H9 (cell line): ENCODE measurements at regions not wholly inside any gene's neighbourhood (a gene's known extent, or its start where the extent isn't known, plus 50 kb on each side); places are given as distances from the start of the nearest gene placed in this dataset.
"Not testable (repeated sequence)": the region's sequence is repeated elsewhere in the genome, so short reads cannot be mapped to it uniquely, and the experiment has no call there.

Experiments used
- DNase-seq: peaks from one replicate; pipeline ENCODE4 v3.0.0-alpha.2; 2017
- H2AFZ ChIP-seq: one replicate; pipeline ENCODE4 v1.6.1; 2013; ENCODE audit warnings: mild to moderate bottlenecking, low read length, control low read depth, moderate library complexity
- H2AK5ac ChIP-seq: 2 replicates; pipeline ENCODE4 v1.6.1; 2013; ENCODE audit warnings: low read length, control low read depth, mixed read lengths; ENCODE audit not compliant: insufficient read length
- H2BK120ac ChIP-seq: one replicate; pipeline ENCODE4 v1.6.1; 2013; ENCODE audit warnings: low read depth, mild to moderate bottlenecking, low read length, control low read depth, inconsistent platforms; ENCODE audit not compliant: poor library complexity, severe bottlenecking
- H2BK12ac ChIP-seq: 2 replicates; pipeline ENCODE4 v1.6.1; 2013; ENCODE audit warnings: low read length, control low read depth, mixed read lengths, low read depth; ENCODE audit not compliant: insufficient read length
- H2BK15ac ChIP-seq: 2 replicates; pipeline ENCODE4 v1.6.1; 2013; ENCODE audit warnings: low read depth, low read length, control low read depth
- H2BK20ac ChIP-seq: one replicate; pipeline ENCODE4 v1.6.1; 2013; ENCODE audit warnings: low read depth, mild to moderate bottlenecking, low read length, control low read depth, inconsistent platforms; ENCODE audit not compliant: poor library complexity, severe bottlenecking
- H2BK5ac ChIP-seq: 2 replicates; pipeline ENCODE4 v1.6.1; 2013; ENCODE audit warnings: low read length, control low read depth, mixed read lengths; ENCODE audit not compliant: insufficient read length
- H3K14ac ChIP-seq: 2 replicates; pipeline ENCODE4 v1.6.1; 2013; ENCODE audit warnings: low read length, control low read depth; ENCODE audit not compliant: insufficient read depth
- H3K18ac ChIP-seq: 2 replicates; pipeline ENCODE4 v1.6.1; 2013; ENCODE audit warnings: low read depth, mild to moderate bottlenecking, mixed read lengths, low read length, control low read depth; ENCODE audit not compliant: insufficient read length
- H3K23ac ChIP-seq: 2 replicates; pipeline ENCODE4 v1.6.1; 2013; ENCODE audit warnings: low read length, control low read depth, mixed read lengths, low read depth; ENCODE audit not compliant: insufficient read length
- H3K23me2 ChIP-seq: 2 replicates; pipeline ENCODE4 v1.6.1; 2013; ENCODE audit warnings: low read depth, mild to moderate bottlenecking, mixed read lengths, low read length, control low read depth; ENCODE audit not compliant: insufficient read length, poor library complexity, severe bottlenecking
- H3K27ac ChIP-seq: 2 replicates; pipeline ENCODE4 v1.5.1; 2013; ENCODE audit warnings: low read length, control low read depth, mixed read lengths, low read depth; ENCODE audit not compliant: insufficient read length
- H3K27me3 ChIP-seq: 2 replicates; pipeline ENCODE4 v1.6.1; 2013; ENCODE audit warnings: low read length, control low read depth, inconsistent platforms; ENCODE audit not compliant: insufficient read depth
- H3K4ac ChIP-seq: 2 replicates; pipeline ENCODE4 v1.6.1; 2013; ENCODE audit warnings: low read depth, mild to moderate bottlenecking, control low read depth, inconsistent platforms, low read length, moderate library complexity
- H3K4me1 ChIP-seq: 2 replicates; pipeline ENCODE4 v1.6.1; 2013; ENCODE audit warnings: low read length, control low read depth, inconsistent platforms; ENCODE audit not compliant: insufficient read depth
- H3K4me2 ChIP-seq: 2 replicates; pipeline ENCODE4 v1.6.1; 2013; ENCODE audit warnings: low read length, control low read depth, mixed read lengths; ENCODE audit not compliant: insufficient read length, insufficient read depth
- H3K56ac ChIP-seq: 2 replicates; pipeline ENCODE4 v1.6.1; 2013; ENCODE audit warnings: low read depth, mild to moderate bottlenecking, mixed read lengths, low read length, control low read depth; ENCODE audit not compliant: insufficient read length
- H3K79me1 ChIP-seq: 2 replicates; pipeline ENCODE4 v1.6.1; 2013; ENCODE audit warnings: low read depth, mild to moderate bottlenecking, moderate library complexity, low read length, control low read depth, inconsistent platforms; ENCODE audit not compliant: insufficient read depth, poor library complexity, severe bottlenecking
- H3K79me2 ChIP-seq: 2 replicates; pipeline ENCODE4 v1.6.1; 2013; ENCODE audit warnings: low read length, control low read depth, inconsistent platforms; ENCODE audit not compliant: insufficient read depth
- H3K9ac ChIP-seq: 2 replicates; pipeline ENCODE4 v1.6.1; 2013; ENCODE audit warnings: low read length, control low read depth, mixed read lengths; ENCODE audit not compliant: insufficient read length; ENCODE audit errors: extremely low read depth
- H3K9me3 ChIP-seq: one replicate; pipeline ENCODE4 v1.6.1; 2013; ENCODE audit warnings: low read depth, low read length, inconsistent platforms; ENCODE audit not compliant: control insufficient read depth
- H3T11ph ChIP-seq: one replicate; pipeline ENCODE4 v1.6.1; 2013; ENCODE audit warnings: mild to moderate bottlenecking, low read length, control low read depth, inconsistent platforms
- H4K20me1 ChIP-seq: one replicate; pipeline ENCODE4 v1.6.1; 2013; ENCODE audit not compliant: control insufficient read depth, insufficient read length, insufficient read depth
- H4K5ac ChIP-seq: 2 replicates; pipeline ENCODE4 v1.6.1; 2013; ENCODE audit warnings: low read depth, mild to moderate bottlenecking, mixed read lengths, low read length, control low read depth; ENCODE audit not compliant: insufficient read length
- H4K8ac ChIP-seq: replicated peaks from 2 replicates; pipeline ENCODE4 v1.6.1; 2013; ENCODE audit warnings: low read length, control low read depth, mixed read lengths, low read depth; ENCODE audit not compliant: insufficient read length
- H4K91ac ChIP-seq: 2 replicates; pipeline ENCODE4 v1.6.1; 2013; ENCODE audit warnings: low read depth, mild to moderate bottlenecking, moderate library complexity, mixed read lengths, low read length, control low read depth; ENCODE audit not compliant: insufficient read length
- H3K27ac Mint-ChIP-seq, 3 experiments: 2 replicates in 2 of 3; 3 replicates in 1 of 3; pipeline ENCODE4 v1.8.0; 2020 to 2021; ENCODE audit warnings: mixed read lengths in 3 of 3, mild to moderate bottlenecking in 1 of 3, moderate library complexity in 1 of 3
- H3K27me3 Mint-ChIP-seq: 2 replicates; pipeline ENCODE4 v1.8.0; 2021; ENCODE audit warnings: low read depth, mild to moderate bottlenecking, moderate library complexity, mixed read lengths
- H3K36me3 Mint-ChIP-seq, 3 experiments: 2 replicates in 2 of 3; 3 replicates in 1 of 3; pipeline ENCODE4 v1.8.0; 2020 to 2021; ENCODE audit warnings: low read depth in 3 of 3, mixed read lengths in 3 of 3; ENCODE audit not compliant: insufficient read depth in 1 of 3
- H3K4me1 Mint-ChIP-seq, 2 experiments: 2 replicates each; pipeline ENCODE4 v1.8.0; 2020; ENCODE audit warnings: mixed read lengths in 2 of 2
- H3K4me3 Mint-ChIP-seq, 2 experiments: 2 replicates in 1 of 2; 3 replicates in 1 of 2; pipeline ENCODE4 v1.8.0; 2020 to 2021; ENCODE audit warnings: mild to moderate bottlenecking in 2 of 2, mixed read lengths in 2 of 2, moderate library complexity in 1 of 2
- H3K9me3 Mint-ChIP-seq, 2 experiments: 2 replicates in 1 of 2; 3 replicates in 1 of 2; pipeline ENCODE4 v1.8.0; 2020; ENCODE audit warnings: mild to moderate bottlenecking in 2 of 2, mixed read lengths in 2 of 2, moderate library complexity in 1 of 2
- WGBS: extraction: QIAGEN DNeasy Blood & Tissue Kit; methylation state at CpG from one replicate; pipeline ENCODE4 v1.1.7; 2013; ENCODE audit warnings: missing lambda C conversion rate, low lambda C conversion rate, mixed read lengths; ENCODE audit not compliant: insufficient read length; ENCODE audit errors: extremely low coverage; 5-methylcytosine and 5-hydroxymethylcytosine counted together
- TF ChIP-seq, protein P1 (sequence below): fragments of 200-600 bp; sonication (generic); conservative IDR thresholded peaks from 3 replicates; pipeline ENCODE4 v1.8.0; 2021; ENCODE audit warnings: antibody characterized with exemption, mild to moderate bottlenecking

DNA sequence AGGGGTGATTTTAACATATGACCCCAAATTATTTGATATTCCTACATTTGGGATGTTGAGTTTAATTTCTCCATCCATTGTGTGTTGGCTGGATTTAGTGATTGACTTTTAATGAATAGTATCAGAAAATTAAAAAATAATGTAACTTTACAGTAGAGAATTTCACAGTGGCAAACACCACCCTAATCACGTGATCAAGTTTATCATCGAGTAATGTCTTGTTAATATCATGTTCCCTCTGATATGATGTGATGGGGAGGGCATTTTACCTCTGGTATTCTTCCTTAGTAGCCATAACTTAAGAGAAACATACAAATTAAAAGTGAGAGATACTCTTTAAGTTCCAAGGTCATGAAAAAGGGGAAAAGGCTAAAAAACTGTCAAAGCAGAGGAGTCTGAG, 602.0 kb upstream of the CELF4 start:
- H3K14ac ChIP-seq: no peak overlapping the region
- no peak for DNase-seq
- H2AFZ ChIP-seq: no peak overlapping the region
- H3K27ac ChIP-seq: no peak overlapping the region
- H2BK120ac ChIP-seq: no peak overlapping the region
- no peak overlapping the region for H3K18ac ChIP-seq
- H3K56ac ChIP-seq: no peak overlapping the region
- WGBS: no CpG with 5 or more reads among the region's 2 CpGs
- no peak overlapping the region for H4K5ac ChIP-seq
- no peak overlapping the region for H4K91ac ChIP-seq
- no peak overlapping the region for H3T11ph ChIP-seq
- no peak overlapping the region for H2BK12ac ChIP-seq
- no peaks in the 10 kb centered on the region for H3K23me2 ChIP-seq
- Mint-ChIP-seq H3K27me3 (no peaks in the 10 kb centered on the region), H3K36me3 (no peaks in the 10 kb centered on the region), H3K4me1 (peaks cover 0 to 2% of the 10 kb centered on the region in 2 experiments; a peak in 1 of 4 replicates), H3K27ac (no peak overlapping the region), H3K9me3 (no peaks in the 10 kb centered on the region; a peak in 1 of 5 replicates), H3K4me3 (no peak overlapping the region)
- no peaks in the 10 kb centered on the region for H3K79me1 ChIP-seq
- H3K4me2 ChIP-seq: no peak overlapping the region
- no peak overlapping the region for H2BK15ac ChIP-seq
- H3K9me3 ChIP-seq: no peaks in the 10 kb centered on the region
- TF ChIP-seq, protein P1, sequence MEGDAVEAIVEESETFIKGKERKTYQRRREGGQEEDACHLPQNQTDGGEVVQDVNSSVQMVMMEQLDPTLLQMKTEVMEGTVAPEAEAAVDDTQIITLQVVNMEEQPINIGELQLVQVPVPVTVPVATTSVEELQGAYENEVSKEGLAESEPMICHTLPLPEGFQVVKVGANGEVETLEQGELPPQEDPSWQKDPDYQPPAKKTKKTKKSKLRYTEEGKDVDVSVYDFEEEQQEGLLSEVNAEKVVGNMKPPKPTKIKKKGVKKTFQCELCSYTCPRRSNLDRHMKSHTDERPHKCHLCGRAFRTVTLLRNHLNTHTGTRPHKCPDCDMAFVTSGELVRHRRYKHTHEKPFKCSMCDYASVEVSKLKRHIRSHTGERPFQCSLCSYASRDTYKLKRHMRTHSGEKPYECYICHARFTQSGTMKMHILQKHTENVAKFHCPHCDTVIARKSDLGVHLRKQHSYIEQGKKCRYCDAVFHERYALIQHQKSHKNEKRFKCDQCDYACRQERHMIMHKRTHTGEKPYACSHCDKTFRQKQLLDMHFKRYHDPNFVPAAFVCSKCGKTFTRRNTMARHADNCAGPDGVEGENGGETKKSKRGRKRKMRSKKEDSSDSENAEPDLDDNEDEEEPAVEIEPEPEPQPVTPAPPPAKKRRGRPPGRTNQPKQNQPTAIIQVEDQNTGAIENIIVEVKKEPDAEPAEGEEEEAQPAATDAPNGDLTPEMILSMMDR: no peak
- H3K9ac ChIP-seq: no peak overlapping the region
- H3K27me3 ChIP-seq: no peaks in the 10 kb centered on the region
- H4K20me1 ChIP-seq: no peaks in the 10 kb centered on the region
- H4K8ac ChIP-seq: no peak overlapping the region
- H2BK20ac ChIP-seq: no peak overlapping the region
- no peaks in the 10 kb centered on the region for H3K79me2 ChIP-seq
- H2BK5ac ChIP-seq: no peak overlapping the region
- H3K4ac ChIP-seq: no peak overlapping the region
- no peak overlapping the region for H3K23ac ChIP-seq
- H3K4me1 ChIP-seq: no peaks in the 10 kb centered on the region
- H2AK5ac ChIP-seq: no peak overlapping the region

DNA sequence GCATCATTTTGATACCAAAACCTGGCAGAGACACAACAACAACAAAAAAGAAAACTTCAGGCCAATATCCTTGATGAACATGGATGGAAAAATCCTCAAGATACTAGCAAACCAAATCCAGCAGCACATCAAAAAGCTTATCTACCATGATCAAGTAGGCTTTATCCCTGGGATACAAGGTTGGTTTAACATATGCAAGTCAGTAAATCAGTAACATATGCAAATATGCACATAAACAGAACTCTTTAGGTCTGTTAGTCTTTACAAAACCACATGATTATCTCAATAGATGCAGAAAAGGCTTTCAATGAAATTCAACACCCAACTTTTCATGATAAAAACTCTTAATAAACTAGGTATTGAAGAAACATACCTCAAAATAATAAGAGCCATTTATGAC, 587.5 kb upstream of the CELF4 start:
- H3K4me1 ChIP-seq, H2BK20ac ChIP-seq, H2BK15ac ChIP-seq, H2AFZ ChIP-seq, H4K5ac ChIP-seq, H3K4me1 Mint-ChIP-seq, H3T11ph ChIP-seq, H3K23ac ChIP-seq, H3K27me3 Mint-ChIP-seq, H3K14ac ChIP-seq, H3K27me3 ChIP-seq, H3K27ac Mint-ChIP-seq, H2AK5ac ChIP-seq, H3K4me2 ChIP-seq, H4K20me1 ChIP-seq, H3K4me3 Mint-ChIP-seq, H3K23me2 ChIP-seq, H3K79me1 ChIP-seq, H3K79me2 ChIP-seq, H3K56ac ChIP-seq, H3K27ac ChIP-seq, H3K9ac ChIP-seq, H2BK120ac ChIP-seq, H4K8ac ChIP-seq, H2BK12ac ChIP-seq, H3K9me3 ChIP-seq, H4K91ac ChIP-seq, DNase-seq, H2BK5ac ChIP-seq, H3K18ac ChIP-seq, H3K36me3 Mint-ChIP-seq, H3K4ac ChIP-seq: not testable (repeated sequence)
- H3K9me3 Mint-ChIP-seq: peaks cover 7 to 10% of the 10 kb centered on the region in 2 experiments; a peak in 4 of 5 replicates
